ENCODE measurements at regions not wholly inside any gene's neighbourhood (a gene's known extent, or its start where the extent isn't known, plus 50 kb on each side); places are given as distances from the start of the nearest gene placed in this dataset.
A peak's percentile ranks its signal among the peaks of the same experiment; 100 is the strongest.
"Not testable (repeated sequence)": the region's sequence is repeated elsewhere in the genome, so short reads cannot be mapped to it uniquely, and the experiment has no call there.

DNA sequence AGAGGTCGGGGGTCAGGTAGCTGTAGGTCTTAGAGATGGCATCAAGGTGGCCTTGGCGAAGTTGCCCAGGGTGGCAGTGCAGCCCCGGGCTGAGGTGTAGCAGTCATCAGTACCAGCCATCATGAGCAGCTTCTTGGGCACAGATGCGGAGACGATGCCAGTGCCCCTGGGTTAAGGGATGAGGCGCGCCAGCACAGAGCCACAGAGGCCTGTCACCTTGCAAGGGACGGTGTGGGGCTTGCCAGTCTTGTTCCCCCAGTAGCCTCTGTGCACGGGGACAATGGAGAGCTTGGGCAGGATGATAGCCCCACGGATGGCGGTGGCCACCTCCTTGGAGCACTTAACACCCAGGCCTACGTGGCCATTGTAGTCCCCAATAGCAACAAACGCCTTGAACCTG is 750.7 kb upstream of the PABPC4L start:
- in situ Hi-C loops (cut with MboI; ENCODE audit: low pct_unique_long_range_greater_than_20kb, low sequenced_read_pairs): no loop called here
- no peak for DNase-seq

DNA sequence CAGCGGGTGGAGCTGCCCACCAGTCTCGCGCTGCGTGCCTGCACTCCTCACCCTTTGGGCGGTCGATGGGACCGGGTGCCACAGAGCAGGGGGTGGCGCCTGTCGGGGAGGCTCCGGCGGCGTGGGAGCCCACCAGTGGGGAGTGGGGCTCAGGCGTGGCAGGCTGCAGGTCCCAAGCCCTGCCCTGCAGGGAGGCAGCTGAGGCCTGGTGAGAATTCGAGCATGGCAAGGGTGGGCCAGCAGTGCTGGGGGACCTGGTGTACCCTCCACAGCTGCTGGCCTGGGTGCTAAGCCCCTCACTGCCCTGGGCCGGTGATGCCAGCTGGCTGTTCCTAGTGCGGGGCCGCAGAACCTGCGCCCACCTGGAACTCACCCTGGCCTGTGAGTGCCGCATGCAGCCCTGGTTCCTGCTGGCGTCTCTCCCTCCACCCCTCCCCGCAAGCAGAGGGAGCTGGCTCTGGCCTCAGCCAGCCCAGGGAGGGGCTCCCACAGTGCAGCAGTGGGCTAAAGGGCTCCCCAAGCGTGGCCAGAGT is 746.6 kb upstream of the PABPC4L start:
- no peak for DNase-seq
- in situ Hi-C loops (cut with MboI; ENCODE audit: low pct_unique_long_range_greater_than_20kb, low sequenced_read_pairs): no loop called here

DNA sequence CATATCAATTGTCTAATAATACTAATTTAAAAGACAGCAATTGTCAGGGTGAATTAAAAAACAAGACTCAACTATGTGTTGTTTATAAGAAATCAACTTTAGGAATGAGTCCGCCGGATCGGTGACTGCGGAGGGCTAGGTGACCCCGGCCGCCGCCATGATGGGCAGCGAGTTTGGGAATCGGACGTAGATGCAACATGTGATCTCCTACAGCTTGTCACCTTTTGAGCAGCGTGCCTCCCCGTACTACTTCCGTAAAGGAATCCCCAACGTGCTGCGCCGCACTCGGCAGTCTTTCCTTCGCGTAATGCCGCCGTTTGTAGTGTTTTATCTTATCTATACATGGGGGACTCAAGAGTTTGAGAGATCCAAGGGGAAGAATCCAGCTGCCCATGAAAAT is 742.5 kb upstream of the PABPC4L start:
- in situ Hi-C loops (cut with MboI; ENCODE audit: low pct_unique_long_range_greater_than_20kb, low sequenced_read_pairs): no loop called here

GRCh38 chr4:134936014-134936413 is 734.4 kb upstream of the PABPC4L start:
- DNase-seq: no peak
- in situ Hi-C loops (cut with MboI; ENCODE audit: low pct_unique_long_range_greater_than_20kb, low sequenced_read_pairs): no loop called here

More for the DNA sequence above, 742.5 kb upstream of the PABPC4L start:
- no peak for DNase-seq

- in situ Hi-C loops (cut with MboI; ENCODE audit: low pct_unique_long_range_greater_than_20kb, low sequenced_read_pairs): no loop called here
- peak; percentile 47 for DNase-seq
Observed at GRCh38 chr4:134935320-134935719, 733.7 kb upstream of the PABPC4L start.

DNA sequence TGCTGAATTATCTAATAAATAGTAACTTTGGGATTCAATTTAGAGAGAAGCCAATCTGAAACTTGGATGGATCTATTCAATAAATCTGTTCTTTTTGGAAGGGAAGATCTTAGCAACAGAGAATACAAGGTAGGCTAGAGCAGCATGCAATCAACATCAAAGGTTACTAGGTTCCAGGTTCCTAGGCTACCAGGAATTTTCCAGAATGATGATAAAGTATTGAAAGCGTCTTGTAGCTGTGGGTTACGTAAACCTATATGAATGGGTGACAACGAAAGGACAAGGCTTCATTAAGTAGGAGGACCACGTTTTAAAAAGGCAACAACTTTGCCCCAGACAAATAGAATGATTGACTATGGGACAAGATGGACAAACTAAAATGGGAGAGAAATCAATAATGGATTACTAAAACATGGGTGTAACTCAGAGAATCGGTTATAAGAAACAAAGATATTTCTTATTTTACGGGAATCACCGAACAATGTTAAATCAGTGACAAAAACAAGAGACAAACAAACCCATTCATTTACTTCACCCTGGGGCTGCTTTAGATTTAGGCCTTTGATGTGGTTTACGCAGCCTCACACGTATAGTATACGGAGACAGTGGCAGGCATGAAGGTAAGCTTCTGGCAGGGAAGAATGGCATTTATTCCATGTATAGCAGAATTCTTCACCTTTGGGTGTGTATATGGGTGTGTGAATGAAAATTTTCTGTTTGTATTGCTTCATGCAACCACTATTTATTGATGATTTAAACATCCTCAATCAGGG is 732.6 kb upstream of the PABPC4L start:
- in situ Hi-C loops (cut with MboI; ENCODE audit: low pct_unique_long_range_greater_than_20kb, low sequenced_read_pairs): no loop called here
- no peak for DNase-seq

GRCh38 chr4:134915355-134915754 is 713.8 kb upstream of the PABPC4L start:
- in situ Hi-C loops (cut with MboI; ENCODE audit: low pct_unique_long_range_greater_than_20kb, low sequenced_read_pairs): no loop called here
- no peak for DNase-seq

DNA sequence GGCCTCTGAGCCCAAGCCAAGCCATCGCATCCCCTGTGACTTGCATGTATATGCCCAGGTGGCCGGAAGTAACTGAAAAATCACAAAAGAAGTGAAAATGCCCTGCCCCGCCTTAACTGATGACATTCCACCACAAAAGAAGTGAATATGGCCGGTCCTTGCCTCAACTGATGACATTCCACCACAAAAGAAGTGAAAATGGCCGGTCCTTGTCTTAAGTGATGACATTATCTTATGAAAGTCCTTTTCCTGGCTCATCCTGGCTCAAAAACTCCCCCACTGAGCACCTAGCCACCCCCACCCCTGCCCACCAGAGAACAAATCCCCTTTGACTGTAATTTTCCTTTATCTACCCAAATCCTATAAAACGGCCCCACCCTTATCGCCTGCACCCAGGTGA is 712.7 kb upstream of the PABPC4L start:
- in situ Hi-C loops (cut with MboI; ENCODE audit: low pct_unique_long_range_greater_than_20kb, low sequenced_read_pairs); DNase-seq: not testable (repeated sequence)

DNA sequence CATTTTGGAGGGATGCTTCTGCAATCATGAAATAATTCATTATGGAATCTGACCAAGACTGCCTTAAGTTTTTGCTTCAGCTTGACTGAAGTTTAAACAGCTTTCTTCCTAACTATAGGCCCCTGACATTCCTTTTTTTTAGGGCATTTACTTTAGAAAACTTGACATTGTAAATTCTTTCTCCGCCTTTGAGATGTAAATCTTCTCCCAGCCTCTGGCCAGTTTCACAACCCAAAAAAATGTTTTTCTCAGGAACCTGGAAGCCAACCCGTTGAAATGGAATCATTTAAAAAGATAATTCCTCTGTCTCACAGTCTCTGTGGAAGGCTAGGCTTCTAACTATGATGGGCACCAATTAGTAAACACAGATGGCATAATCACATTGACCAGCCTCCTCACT is 710.4 kb upstream of the PABPC4L start:
- DNase-seq: no peak
- in situ Hi-C loops (cut with MboI; ENCODE audit: low pct_unique_long_range_greater_than_20kb, low sequenced_read_pairs): no loop called here

DNA sequence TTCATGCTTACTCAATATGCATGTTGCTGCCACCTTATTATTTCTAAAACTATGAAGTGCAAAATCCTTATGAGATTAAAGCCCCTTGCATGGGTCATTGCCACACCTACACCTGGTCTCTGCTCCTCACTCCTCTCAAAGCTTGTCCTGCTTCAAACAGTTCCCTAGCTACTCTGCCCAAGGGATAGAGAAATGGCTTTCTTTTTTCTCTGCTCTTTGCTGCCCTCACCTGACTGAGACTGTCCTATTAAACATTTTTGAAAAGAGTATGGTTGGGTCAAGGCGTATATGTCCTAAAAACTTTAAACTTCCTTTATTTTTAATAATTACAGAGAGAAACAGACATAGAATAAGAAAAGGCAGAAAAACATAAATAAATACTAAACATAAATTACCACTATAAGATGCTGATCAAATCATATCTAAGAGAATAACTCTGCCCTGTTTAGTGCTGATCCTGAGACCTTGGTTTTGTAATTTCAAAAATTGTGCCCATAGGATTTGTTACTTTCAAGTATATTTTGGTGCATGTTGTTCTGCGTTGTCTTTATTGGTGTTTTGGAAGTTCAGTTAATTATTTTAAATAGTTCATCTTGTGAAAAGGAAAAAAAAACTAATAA is 704.9 kb upstream of the PABPC4L start:
- peak; percentile 24 for DNase-seq
- in situ Hi-C loops (cut with MboI; ENCODE audit: low pct_unique_long_range_greater_than_20kb, low sequenced_read_pairs): no loop called here

DNA sequence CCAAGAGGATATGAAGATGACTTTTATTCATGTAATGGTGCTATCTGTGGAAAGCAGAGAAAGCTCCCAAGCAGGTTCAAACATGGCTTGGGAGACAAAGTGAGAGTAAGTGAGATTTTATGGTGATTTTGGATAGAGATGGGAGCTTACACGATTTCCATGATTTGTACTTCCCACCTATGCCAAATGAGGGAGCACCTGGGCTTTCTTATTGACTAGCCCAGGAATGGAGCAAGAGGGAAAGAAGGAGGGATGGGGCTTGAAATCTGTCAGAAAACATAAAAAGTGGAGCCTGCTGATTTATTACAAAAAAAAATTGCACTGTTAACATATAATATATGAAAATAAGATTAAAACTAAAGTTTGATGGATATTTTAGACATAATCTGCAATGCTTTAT is 703.5 kb upstream of the PABPC4L start:
- no peak for DNase-seq
- in situ Hi-C loops (cut with MboI; ENCODE audit: low pct_unique_long_range_greater_than_20kb, low sequenced_read_pairs): no loop called here

DNA sequence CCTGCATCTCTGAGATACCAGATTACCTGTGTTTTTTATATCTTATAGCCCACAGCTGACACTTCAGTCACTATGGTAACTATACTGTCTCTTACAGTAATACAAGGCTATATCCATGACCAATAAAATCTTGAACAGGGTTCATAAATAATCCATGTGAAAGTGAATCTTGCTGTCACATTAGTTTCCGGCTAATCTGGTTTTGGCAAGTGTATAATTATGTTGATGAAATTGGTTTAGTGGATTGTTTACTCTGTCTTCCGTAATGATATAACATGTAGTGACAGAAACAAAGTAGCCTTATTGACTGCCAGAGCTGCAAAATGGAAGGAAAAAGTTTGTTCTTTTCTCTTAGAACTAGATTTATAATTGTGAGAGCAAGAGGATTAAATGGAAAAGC is 686.6 kb upstream of the PABPC4L start:
- no peak for DNase-seq
- in situ Hi-C loops (cut with MboI; ENCODE audit: low pct_unique_long_range_greater_than_20kb, low sequenced_read_pairs): no loop called here

GRCh38 chr4:134885436-134885835 is 683.8 kb upstream of the PABPC4L start:
- in situ Hi-C loops (cut with MboI; ENCODE audit: low pct_unique_long_range_greater_than_20kb, low sequenced_read_pairs): no loop called here
- no peak for DNase-seq

DNA sequence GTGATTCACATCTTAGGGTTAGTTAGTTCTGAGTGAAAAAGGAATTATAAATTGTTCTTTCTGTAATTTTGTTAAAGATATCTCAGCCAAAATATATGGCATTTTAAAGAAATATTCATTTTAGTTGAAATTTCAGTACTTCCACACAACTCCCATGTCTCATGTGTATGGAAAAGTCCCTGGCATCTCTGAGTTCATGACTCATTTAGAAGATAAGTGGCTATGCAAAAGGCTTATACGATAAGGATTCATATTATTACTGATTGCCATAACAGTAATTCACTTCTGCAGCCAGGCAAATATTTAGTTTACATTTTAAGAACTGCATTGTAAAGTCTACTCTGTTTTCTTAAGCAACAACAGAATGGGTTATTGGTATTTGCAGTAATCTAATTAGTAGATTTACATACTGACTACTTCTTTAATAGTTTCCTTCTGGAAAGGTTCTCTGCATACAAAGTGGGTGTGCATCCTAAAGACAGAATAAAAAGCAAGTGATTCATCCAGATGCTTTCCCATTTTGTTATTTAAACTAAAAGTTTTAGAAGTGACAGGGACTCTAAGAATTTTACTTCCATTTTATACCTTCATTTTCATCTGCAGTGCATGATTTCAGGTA is 682.4 kb upstream of the PABPC4L start:
- in situ Hi-C loops (cut with MboI; ENCODE audit: low pct_unique_long_range_greater_than_20kb, low sequenced_read_pairs): no loop called here
- no peak for DNase-seq

- no peak for DNase-seq
- in situ Hi-C loops (cut with MboI; ENCODE audit: low pct_unique_long_range_greater_than_20kb, low sequenced_read_pairs): no loop called here
Observed at GRCh38 chr4:134879019-134879418, 677.4 kb upstream of the PABPC4L start.

GRCh38 chr4:134867027-134867426 is 665.4 kb upstream of the PABPC4L start:
- in situ Hi-C loops (cut with MboI; ENCODE audit: low pct_unique_long_range_greater_than_20kb, low sequenced_read_pairs): no loop called here
- no peak for DNase-seq

DNA sequence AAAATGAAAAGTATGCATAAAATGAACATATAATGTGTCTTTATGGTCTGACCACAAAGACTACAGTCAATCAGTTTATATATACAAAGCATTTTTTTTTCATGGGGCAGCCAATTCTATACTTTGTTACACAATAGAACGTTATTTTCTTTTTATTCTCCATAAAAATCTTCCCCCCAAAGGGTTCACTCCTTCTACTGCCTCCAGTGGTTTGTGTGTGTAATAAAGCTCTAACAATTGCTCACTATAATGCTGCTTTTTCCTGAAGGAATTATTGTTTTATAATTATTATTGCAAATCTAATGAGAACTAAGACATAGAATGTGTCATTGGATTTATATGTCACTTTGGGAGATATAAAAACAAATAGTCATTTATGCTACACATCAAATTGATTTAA is 664.1 kb upstream of the PABPC4L start:
- DNase-seq: no peak
- in situ Hi-C loops (cut with MboI; ENCODE audit: low pct_unique_long_range_greater_than_20kb, low sequenced_read_pairs): no loop called here

DNA sequence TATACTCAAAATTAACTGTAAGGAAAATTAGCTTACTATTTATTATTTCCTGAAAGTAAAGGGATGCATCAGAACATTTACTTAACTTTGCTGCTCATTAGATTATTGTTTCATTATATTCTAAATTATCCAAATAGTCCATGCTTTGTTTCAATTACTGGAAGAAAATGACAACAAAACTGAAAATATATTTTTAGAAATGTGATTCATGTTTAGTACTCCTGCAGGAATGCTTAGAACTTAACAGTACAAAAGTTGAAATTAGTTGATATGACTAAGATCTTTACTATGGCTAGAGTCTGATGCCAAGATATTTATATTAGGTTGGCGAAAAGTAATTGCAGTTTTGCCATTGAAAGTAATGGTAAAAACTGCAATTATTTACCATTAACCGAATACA is 660.5 kb upstream of the PABPC4L start:
- no peak for DNase-seq
- in situ Hi-C loops (cut with MboI; ENCODE audit: low pct_unique_long_range_greater_than_20kb, low sequenced_read_pairs): no loop called here

DNA sequence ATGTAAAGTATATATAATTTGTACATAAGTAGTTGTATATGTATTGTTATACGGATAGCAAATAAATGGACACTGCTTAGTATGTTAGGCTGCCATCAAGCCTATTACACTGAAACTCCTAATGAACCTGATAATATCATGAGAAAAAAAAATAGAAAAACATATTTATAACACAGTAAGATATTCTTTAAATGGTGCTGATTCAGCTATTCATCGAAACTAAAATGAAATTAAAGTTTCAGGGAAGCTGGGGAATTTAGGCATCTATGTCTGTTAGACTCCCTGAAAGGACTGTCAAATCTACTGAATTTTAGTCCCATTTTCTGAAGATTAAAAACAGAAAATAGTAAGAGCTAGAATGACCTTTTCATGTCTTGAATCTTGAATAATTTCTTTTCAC is 647.1 kb upstream of the PABPC4L start:
- in situ Hi-C loops (cut with MboI; ENCODE audit: low pct_unique_long_range_greater_than_20kb, low sequenced_read_pairs): no loop called here
- DNase-seq: no peak

DNA sequence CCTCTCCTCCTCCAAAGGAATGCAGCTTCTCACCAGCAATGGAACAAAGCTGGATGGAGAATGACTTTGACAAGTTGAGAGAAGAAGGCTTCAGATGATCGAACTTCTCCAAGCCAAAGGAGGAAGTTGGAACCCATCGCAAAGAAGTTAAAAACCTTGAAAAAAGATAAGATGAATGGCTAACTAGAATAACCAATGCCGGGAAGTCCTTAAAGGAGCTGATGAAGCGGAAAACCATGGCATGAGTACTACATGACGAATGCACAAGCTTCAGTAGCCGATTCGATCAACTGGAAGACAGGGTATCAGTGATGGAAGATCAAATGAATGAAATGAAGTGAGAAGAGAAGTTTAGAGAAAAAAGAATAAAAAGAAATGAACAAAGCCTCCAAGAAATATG is 629.2 kb upstream of the PABPC4L start:
- DNase-seq; in situ Hi-C loops (cut with MboI; ENCODE audit: low pct_unique_long_range_greater_than_20kb, low sequenced_read_pairs): not testable (repeated sequence)
